H1 (cell line): ENCODE measurements at regions not wholly inside any gene's neighbourhood (a gene's known extent, or its start where the extent isn't known, plus 50 kb on each side); places are given as distances from the start of the nearest gene placed in this dataset.

Experiments used
- CTCF ChIA-PET: fragments of 300-600 bp; sonication (Branson Sonifier 250); formaldehyde crosslinking; loops from one replicate; lab custom pipeline; 2021; ENCODE audit not compliant: partially characterized antibody; lab: Charles Lee
- POLR2A ChIA-PET: fragments of 300-600 bp; sonication (Branson Sonifier 250); formaldehyde crosslinking; loops from one replicate; lab custom pipeline; 2021; ENCODE audit warnings: inconsistent platforms; ENCODE audit not compliant: partially characterized antibody; lab: Charles Lee
- DNase-seq, 2 experiments: peaks; one replicate each; pipeline versions ENCODE4 v3.0.0 to v3.0.0-alpha.2; 2010 to 2022; ENCODE audit warnings: low spot score in 2 of 2, low read depth in 1 of 2, mixed read lengths in 1 of 2
- FAIRE-seq: peaks from 2 replicates; lab custom pipeline; 2011; peaks lifted over from hg19 to GRCh38; lab: Jason Lieb, UNC
- H2AFZ ChIP-seq: 2 replicates; pipeline ENCODE4 v1.8.1; 2012; ENCODE audit warnings: low read length, inconsistent platforms
- H2AK5ac ChIP-seq: 2 replicates; pipeline ENCODE4 v1.6.1; 2013; ENCODE audit warnings: low read depth, low read length
- H2BK120ac ChIP-seq: replicated peaks from 2 replicates; pipeline ENCODE3; 2013; ENCODE audit warnings: low read depth, low read length, inconsistent platforms
- H2BK12ac ChIP-seq: 2 replicates; pipeline ENCODE4 v1.6.1; 2013; ENCODE audit warnings: low read depth, low read length
- H2BK15ac ChIP-seq: 2 replicates; pipeline ENCODE4 v1.6.1; 2013; ENCODE audit warnings: low read length
- H2BK20ac ChIP-seq: 2 replicates; pipeline ENCODE4 v1.6.1; 2013; ENCODE audit warnings: low read length
- H2BK5ac ChIP-seq: 2 replicates; pipeline ENCODE4 v1.6.1; 2013; ENCODE audit warnings: low read depth, low read length
- H3K14ac ChIP-seq: 2 replicates; pipeline ENCODE4 v1.6.1; 2013; ENCODE audit warnings: inconsistent platforms; ENCODE audit not compliant: insufficient read length
- H3K18ac ChIP-seq: 2 replicates; pipeline ENCODE4 v1.6.1; 2013; ENCODE audit warnings: low read length; ENCODE audit errors: extremely low read depth
- H3K23ac ChIP-seq: 2 replicates; pipeline ENCODE4 v1.6.1; 2013; ENCODE audit warnings: inconsistent platforms; ENCODE audit not compliant: insufficient read length
- H3K23me2 ChIP-seq: 2 replicates; pipeline ENCODE4 v1.6.1; 2013; ENCODE audit warnings: low read depth, low read length
- H3K27ac ChIP-seq: 2 replicates; pipeline ENCODE4 v1.6.1; 2011; ENCODE audit warnings: low read depth, low read length, inconsistent platforms
- H3K27me3 ChIP-seq, 4 experiments: replicated peaks in 1 of 4; 1 replicate in 1 of 4; 2 replicates in 3 of 4; pipeline versions ENCODE4 v1.6.1 to v1.8.1; 2011 to 2013; ENCODE audit warnings: low read length in 3 of 4, mild to moderate bottlenecking in 3 of 4, inconsistent platforms in 2 of 4, mixed read lengths in 2 of 4, moderate library complexity in 1 of 4; ENCODE audit not compliant: control insufficient read depth in 3 of 4, insufficient read depth in 3 of 4; ENCODE audit errors: extremely low read depth in 1 of 4
- H3K36me3 ChIP-seq, 4 experiments: 2 replicates each; pipeline versions ENCODE4 v1.6.1 to v1.8.1; 2011 to 2013; ENCODE audit warnings: mild to moderate bottlenecking in 4 of 4, low read length in 3 of 4, moderate library complexity in 2 of 4, control low read depth in 1 of 4, inconsistent platforms in 1 of 4; ENCODE audit not compliant: insufficient read depth in 4 of 4, control insufficient read depth in 2 of 4
- H3K4ac ChIP-seq: replicated peaks from 2 replicates; pipeline ENCODE3; 2013; ENCODE audit warnings: low read length, low read depth, mixed read lengths, inconsistent platforms; ENCODE audit not compliant: insufficient read length
- H3K4me1 ChIP-seq, 4 experiments: replicated peaks in 1 of 4; 1 replicate in 1 of 4; 2 replicates in 3 of 4; pipeline versions ENCODE4 v1.6.1 to v1.8.1; 2011 to 2013; ENCODE audit warnings: low read length in 3 of 4, inconsistent platforms in 2 of 4, mixed read lengths in 1 of 4; ENCODE audit not compliant: insufficient read depth in 4 of 4, control insufficient read depth in 3 of 4
- H3K4me2 ChIP-seq, 2 experiments: 2 replicates each; pipeline versions ENCODE4 v1.6.1 to v1.8.1; 2011 to 2013; ENCODE audit warnings: low read depth in 2 of 2, low read length in 2 of 2, control low read depth in 1 of 2, inconsistent platforms in 1 of 2, mild to moderate bottlenecking in 1 of 2; ENCODE audit not compliant: insufficient read depth in 1 of 2
- H3K4me3 ChIP-seq, 4 experiments: fragments of 200-600, 300-600 bp in 1 of 4; sonication (generic), shearing (Covaris generic), sonication (Bioruptor Twin) in 1 of 4; 2 replicates each; pipeline versions ENCODE4 v1.5.1 to v1.8.1; 2011 to 2016; ENCODE audit warnings: low read length in 4 of 4, low read depth in 3 of 4, control low read depth in 2 of 4, inconsistent platforms in 2 of 4, mild to moderate bottlenecking in 2 of 4, mixed read lengths in 1 of 4, moderate library complexity in 1 of 4; ENCODE audit not compliant: insufficient read depth in 2 of 4; ENCODE audit errors: extremely low read depth in 1 of 4
- H3K56ac ChIP-seq: replicated peaks from 2 replicates; pipeline ENCODE3; 2013; ENCODE audit warnings: low read depth, mild to moderate bottlenecking, mixed read lengths, low read length, inconsistent platforms; ENCODE audit not compliant: insufficient read length
- H3K79me1 ChIP-seq: 2 replicates; pipeline ENCODE4 v1.6.1; 2013; ENCODE audit warnings: low read depth, low read length, control low read depth
- H3K79me2 ChIP-seq, 2 experiments: 2 replicates each; pipeline versions ENCODE4 v1.6.1 to v1.8.1; 2012 to 2013; ENCODE audit warnings: low read length in 2 of 2, mild to moderate bottlenecking in 2 of 2, inconsistent platforms in 1 of 2; ENCODE audit not compliant: insufficient read depth in 2 of 2, control insufficient read depth in 1 of 2
- H3K9ac ChIP-seq, 4 experiments: replicated peaks in 1 of 4; 1 replicate in 1 of 4; 2 replicates in 3 of 4; pipeline versions ENCODE4 v1.6.1 to v1.8.1; 2011 to 2013; ENCODE audit warnings: low read depth in 3 of 4, low read length in 3 of 4, control low read depth in 2 of 4, mild to moderate bottlenecking in 2 of 4, moderate library complexity in 2 of 4, inconsistent platforms in 1 of 4; ENCODE audit errors: extremely low read depth in 1 of 4
- H3K9me3 ChIP-seq, 2 experiments: 2 replicates each; pipeline versions ENCODE4 v1.6.1 to v1.8.1; 2012 to 2013; ENCODE audit warnings: mild to moderate bottlenecking in 2 of 2, moderate library complexity in 2 of 2, control low read depth in 1 of 2, inconsistent platforms in 1 of 2, low read depth in 1 of 2, low read length in 1 of 2, mixed read lengths in 1 of 2; ENCODE audit not compliant: insufficient read depth in 2 of 2
- H4K20me1 ChIP-seq, 2 experiments: replicated peaks in 1 of 2; 2 replicates each; pipeline versions ENCODE3 to v1.8.1; 2011 to 2013; ENCODE audit warnings: inconsistent platforms in 2 of 2, low read length in 2 of 2, mild to moderate bottlenecking in 1 of 2; ENCODE audit not compliant: insufficient read depth in 2 of 2, control insufficient read depth in 1 of 2
- H4K5ac ChIP-seq: 2 replicates; pipeline ENCODE4 v1.6.1; 2013; ENCODE audit warnings: low read length, low read depth, mixed read lengths, inconsistent platforms; ENCODE audit not compliant: insufficient read length
- H4K8ac ChIP-seq: 2 replicates; pipeline ENCODE4 v1.8.0; 2013; ENCODE audit warnings: mild to moderate bottlenecking, moderate library complexity, low read length, inconsistent platforms; ENCODE audit not compliant: insufficient read depth; ENCODE audit errors: extremely low read depth
- H4K91ac ChIP-seq: replicated peaks from 2 replicates; pipeline ENCODE3; 2013; ENCODE audit warnings: low read length, mixed read lengths, inconsistent platforms; ENCODE audit not compliant: insufficient read length
- ASH2L ChIP-seq: fragments of 200-600, 300-600 bp; sonication (generic); IDR thresholded peaks from one replicate; pipeline ENCODE4 v1.7.1; 2017; ENCODE audit warnings: low read length
- ATF3 ChIP-seq: IDR thresholded peaks from 2 replicates; pipeline ENCODE4 v1.6.1; 2011; ENCODE audit warnings: low read depth, mild to moderate bottlenecking, low read length; ENCODE audit not compliant: insufficient read depth
- BACH1 ChIP-seq: IDR thresholded peaks from 2 replicates; pipeline ENCODE4 v1.6.1; 2012; ENCODE audit warnings: low read length, improper control_type of control experiment
- BCL11A ChIP-seq, 2 experiments: IDR thresholded peaks; one replicate each; pipeline ENCODE4 v1.6.1; 2011; ENCODE audit warnings: low read depth in 2 of 2, low read length in 2 of 2, mild to moderate bottlenecking in 2 of 2
- CBX8 ChIP-seq: fragments of 300-800, 300-1000 bp; sonication (generic); IDR thresholded peaks from 2 replicates; pipeline ENCODE4 v1.7.1; 2016; ENCODE audit warnings: low read depth, low read length, borderline replicate concordance
- CHD2 ChIP-seq: IDR thresholded peaks from 2 replicates; pipeline ENCODE4 v1.6.1; 2012; ENCODE audit warnings: low read length, improper control_type of control experiment
- CREB1 ChIP-seq: IDR thresholded peaks from 2 replicates; pipeline ENCODE4 v1.6.1; 2012; ENCODE audit warnings: inconsistent platforms
- E2F6 ChIP-seq: IDR thresholded peaks from 2 replicates; pipeline ENCODE4 v1.6.1; 2012; ENCODE audit warnings: inconsistent platforms
- KDM4A ChIP-seq: IDR thresholded peaks from one replicate; pipeline ENCODE4 v1.7.1; 2012; ENCODE audit warnings: low read depth, mild to moderate bottlenecking, moderate library complexity, low read length, inconsistent platforms; ENCODE audit not compliant: severe bottlenecking
- PHF8 ChIP-seq: fragments of 200-600 bp; sonication (generic); conservative IDR thresholded peaks from 2 replicates; pipeline ENCODE4 v1.7.1; 2012; ENCODE audit warnings: low read depth, mild to moderate bottlenecking, inconsistent platforms, low read length, moderate library complexity
- SIN3A ChIP-seq, 2 experiments: IDR thresholded peaks in 1 of 2; conservative IDR thresholded peaks in 1 of 2; 2 replicates each; pipeline ENCODE4 v1.6.1; 2011 to 2012; ENCODE audit warnings: low read length in 2 of 2, improper control_type of control experiment in 1 of 2, low read depth in 1 of 2, mild to moderate bottlenecking in 1 of 2
- SIRT6 ChIP-seq: IDR thresholded peaks from one replicate; pipeline ENCODE4 v1.7.1; 2012; ENCODE audit warnings: low read length, inconsistent platforms
- SP2 ChIP-seq: IDR thresholded peaks from 2 replicates; pipeline ENCODE4 v1.6.1; 2012; ENCODE audit warnings: mild to moderate bottlenecking, low read length, inconsistent platforms
- SUZ12 ChIP-seq: fragments of 200-600 bp; sonication (generic); IDR thresholded peaks from 2 replicates; pipeline ENCODE4 v1.6.1; 2012; ENCODE audit warnings: mild to moderate bottlenecking, inconsistent platforms, low read length, moderate library complexity, mixed read lengths
- ZNF274 ChIP-seq: IDR thresholded peaks from 2 replicates; pipeline ENCODE4 v1.7.0; 2012; ENCODE audit warnings: low read length, borderline replicate concordance; ENCODE audit errors: extremely low read depth
- WGBS, 2 experiments: shearing (Covaris generic) in 1 of 2; methylation state at CpG; one replicate each; pipeline versions ENCODE4 v1.1.6 to v1.1.7; 2013 to 2015; ENCODE audit warnings: low lambda C conversion rate in 2 of 2, mixed read lengths in 2 of 2, inconsistent platforms in 1 of 2, low coverage in 1 of 2, missing lambda C conversion rate in 1 of 2; ENCODE audit not compliant: insufficient replicate concordance in 2 of 2, insufficient coverage in 1 of 2, insufficient read length in 1 of 2; ENCODE audit errors: extremely low coverage in 1 of 2, missing lambda C conversion rate in 1 of 2; 5-methylcytosine and 5-hydroxymethylcytosine counted together

- Histone ChIP-seq H3K4me2 (no peak overlapping the region), H3K14ac (no peak overlapping the region), H4K20me1 (no peaks in the 10 kb centered on the region), H3K4me3 (no peak overlapping the region), H3K79me1 (no peaks in the 10 kb centered on the region), H3K18ac (no peak overlapping the region), H3K23ac (no peak overlapping the region), H2BK5ac (no peak overlapping the region), H3K23me2 (no peaks in the 10 kb centered on the region), H4K8ac (no peak overlapping the region), H2BK20ac (no peak overlapping the region), H2AFZ (no peak overlapping the region), H4K91ac (no peak overlapping the region), H3K27ac (no peak overlapping the region), H2BK12ac (no peak overlapping the region), H4K5ac (no peak overlapping the region), H3K36me3 (no peaks in the 10 kb centered on the region), H3K4me1 (no peaks in the 10 kb centered on the region), H3K56ac (no peak overlapping the region), H2BK15ac (no peak overlapping the region), H3K27me3 (no peaks in the 10 kb centered on the region), H3K4ac (no peak overlapping the region), H3K79me2 (no peaks in the 10 kb centered on the region), H2BK120ac (no peak overlapping the region), H3K9ac (no peak overlapping the region), H2AK5ac (no peak overlapping the region), H3K9me3 (peaks cover 3 to 8% of the 10 kb centered on the region in 2 experiments; a peak in 2 of 4 replicates)
- FAIRE-seq (no peak), DNase-seq (no peak)
- 58% methylated on average over 2 of the region's 2 CpGs; no CpG with 5 or more reads in 1 of the 2 experiments for WGBS, 2 experiments
- ChIA-PET POLR2A (no interaction called here), CTCF (interaction anchor here (1.2 to 1.6 kb wide), 4 partner anchors 14 to 138 kb away, joined by 3 to 4 read pairs (median 4); no protein-coding TSS in a partner anchor)
- no peak for TF ChIP-seq SP2
- no peak for TF ChIP-seq SUZ12
- TF ChIP-seq SIN3A (conservative IDR thresholded peaks at IDR 0.05 in 1 of 2, IDR thresholded peaks at IDR 0.05 in 1 of 2; ENCODE audit: low read depth in 1 of 2, low read length in 2 of 2), result no peak
- no peak for TF ChIP-seq CBX8
- no peak for TF ChIP-seq PHF8
- TF ChIP-seq ATF3, result no peak
- TF ChIP-seq CHD2, result no peak
- no peak for TF ChIP-seq BCL11A (IDR thresholded peaks at IDR 0.05; ENCODE audit: low read depth in 2 of 2, low read length in 2 of 2)
- no peak for TF ChIP-seq E2F6
- TF ChIP-seq SIRT6, result no peak
- no peak for TF ChIP-seq ZNF274
- no peak for TF ChIP-seq ASH2L
- no peak for TF ChIP-seq BACH1
- TF ChIP-seq KDM4A, result no peak
- TF ChIP-seq CREB1, result no peak
Observed at GRCh38 chr12:19709889-19710288, 270.6 kb downstream of the AEBP2 start.
